ENCODE measurements at regions not wholly inside any gene's neighbourhood (a gene's known extent, or its start where the extent isn't known, plus 50 kb on each side); places are given as distances from the start of the nearest gene placed in this dataset.

DNA sequence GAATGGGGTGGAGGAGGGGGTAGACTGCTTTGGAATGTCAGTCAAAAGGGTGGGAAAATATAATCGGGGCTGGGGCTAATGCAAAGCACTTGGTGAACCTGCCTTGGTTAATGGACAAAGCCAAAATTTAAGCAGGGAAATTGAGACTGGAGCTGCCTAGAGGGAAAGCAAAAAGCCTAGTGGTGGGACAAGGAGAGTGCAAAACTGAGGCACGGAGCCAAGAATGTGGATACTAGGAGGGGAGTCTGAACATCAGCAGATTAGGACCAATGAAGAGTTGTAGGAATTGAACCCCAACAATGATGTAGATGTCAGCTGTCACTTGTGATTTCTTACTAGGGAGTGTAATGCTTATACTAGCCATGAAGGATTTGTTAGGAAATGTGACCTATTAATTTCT is 195.9 kb downstream of the MDFIC start:
- H3K36me3 ChIP-seq (ENCODE audit: control insufficient read depth, insufficient read depth, low read length): no peaks in the 10 kb centered on the region
- H3K4me3 ChIP-seq (ENCODE audit: low read depth, low read length): no peak overlapping the region
- no peak for TF ChIP-seq CTCF (IDR thresholded peaks at IDR 0.05; ENCODE audit: insufficient read depth, low read length, poor library complexity, severe bottlenecking)
- DNase-seq (ENCODE audit: low read depth): no peak
- H3K27me3 ChIP-seq (ENCODE audit: control insufficient read depth, insufficient read depth, low read length): no peaks in the 10 kb centered on the region

GRCh38 chr7:115116773-115117715 is 195.2 kb downstream of the MDFIC start:
- Histone ChIP-seq H3K4me3 (ENCODE audit: low read depth, low read length) (no peak overlapping the region), H3K36me3 (ENCODE audit: control insufficient read depth, insufficient read depth, low read length) (no peaks in the 10 kb centered on the region), H3K27me3 (ENCODE audit: control insufficient read depth, insufficient read depth, low read length) (no peaks in the 10 kb centered on the region)
- DNase-seq (ENCODE audit: low read depth): peak; percentile 70
- no peak for TF ChIP-seq CTCF (IDR thresholded peaks at IDR 0.05; ENCODE audit: insufficient read depth, low read length, poor library complexity, severe bottlenecking)

DNA sequence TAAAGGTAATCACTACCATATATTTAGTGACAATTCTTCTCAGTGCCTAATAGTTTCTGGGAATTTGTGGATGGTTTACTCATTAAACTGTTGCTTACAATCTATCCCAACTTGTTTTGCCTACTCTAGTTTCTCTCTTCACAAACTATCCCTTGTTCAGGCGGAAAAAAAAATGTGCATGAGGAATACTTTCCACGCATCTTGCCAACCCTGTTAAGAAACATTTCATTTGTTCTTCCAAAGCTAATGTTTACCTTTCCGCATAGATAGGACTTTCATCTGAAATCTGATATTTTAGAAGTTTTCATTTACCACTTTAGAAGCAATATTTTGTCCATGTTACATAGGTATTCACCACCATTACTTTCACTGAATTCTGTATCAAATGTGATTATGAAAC is 191.9 kb downstream of the MDFIC start:
- Histone ChIP-seq H3K27me3 (ENCODE audit: control insufficient read depth, insufficient read depth, low read length) (no peaks in the 10 kb centered on the region), H3K4me3 (ENCODE audit: low read depth, low read length) (no peak overlapping the region), H3K36me3 (ENCODE audit: control insufficient read depth, insufficient read depth, low read length) (no peaks in the 10 kb centered on the region)
- DNase-seq (ENCODE audit: low read depth): no peak
- TF ChIP-seq CTCF (IDR thresholded peaks at IDR 0.05; ENCODE audit: insufficient read depth, low read length, poor library complexity, severe bottlenecking): no peak

GRCh38 chr7:115113131-115113530 is 191.2 kb downstream of the MDFIC start:
- no peak for TF ChIP-seq CTCF (IDR thresholded peaks at IDR 0.05; ENCODE audit: insufficient read depth, low read length, poor library complexity, severe bottlenecking)
- H3K4me3 ChIP-seq (ENCODE audit: low read depth, low read length): no peak overlapping the region
- DNase-seq (ENCODE audit: low read depth): no peak
- H3K36me3 ChIP-seq (ENCODE audit: control insufficient read depth, insufficient read depth, low read length): no peaks in the 10 kb centered on the region
- H3K27me3 ChIP-seq (ENCODE audit: control insufficient read depth, insufficient read depth, low read length): no peaks in the 10 kb centered on the region

DNA sequence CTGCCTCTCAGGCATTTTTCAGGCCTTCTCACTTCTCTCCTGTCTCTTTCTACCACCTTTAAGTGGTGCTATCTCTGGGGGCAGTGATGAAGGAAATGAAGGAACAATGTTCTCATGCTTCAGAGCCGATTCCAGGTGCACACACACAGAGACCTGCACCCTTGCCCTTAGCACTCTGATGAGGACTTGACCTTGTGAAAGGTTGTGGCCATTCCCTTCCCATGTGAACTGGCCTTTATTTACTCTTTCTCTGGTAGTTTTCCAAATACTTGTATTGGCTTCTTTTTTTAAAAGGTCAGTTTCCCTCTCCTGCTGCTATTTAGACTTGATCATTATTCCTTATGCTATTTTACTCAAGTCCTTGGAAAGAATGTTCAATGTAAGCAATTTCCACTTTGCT is 188.6 kb downstream of the MDFIC start:
- Histone ChIP-seq H3K27me3 (ENCODE audit: control insufficient read depth, insufficient read depth, low read length) (no peaks in the 10 kb centered on the region), H3K4me3 (ENCODE audit: low read depth, low read length) (no peak overlapping the region), H3K36me3 (ENCODE audit: control insufficient read depth, insufficient read depth, low read length) (no peaks in the 10 kb centered on the region)
- no peak for DNase-seq (ENCODE audit: low read depth)
- TF ChIP-seq CTCF (IDR thresholded peaks at IDR 0.05; ENCODE audit: insufficient read depth, low read length, poor library complexity, severe bottlenecking): no peak

GRCh38 chr7:115106316-115106715 is 184.4 kb downstream of the MDFIC start:
- H3K27me3 ChIP-seq (ENCODE audit: control insufficient read depth, insufficient read depth, low read length): no peaks in the 10 kb centered on the region
- no peak for DNase-seq (ENCODE audit: low read depth)
- H3K4me3 ChIP-seq (ENCODE audit: low read depth, low read length): no peak overlapping the region
- H3K36me3 ChIP-seq (ENCODE audit: control insufficient read depth, insufficient read depth, low read length): no peaks in the 10 kb centered on the region
- TF ChIP-seq CTCF (IDR thresholded peaks at IDR 0.05; ENCODE audit: insufficient read depth, low read length, poor library complexity, severe bottlenecking): no peak
